ENCODE measurements at regions not wholly inside any gene's neighbourhood (a gene's known extent, or its start where the extent isn't known, plus 50 kb on each side); places are given as distances from the start of the nearest gene placed in this dataset.

GRCh38 chr1:116841569-116842344 is 68.0 kb upstream of the PTGFRN start:
- WGBS, result 76% methylated on average over 2 of the region's 2 CpGs

GRCh38 chr1:116842654-116843053 is 67.1 kb upstream of the PTGFRN start:
- no peak for DNase-seq (ENCODE audit: low spot score in 2 of 2)
- peaks cover 5% of the 10 kb centered on the region for H3K9me3 ChIP-seq
- TF ChIP-seq POLR2AphosphoS5 (IDR thresholded peaks at IDR 0.05) (no peak), CTCF (IDR thresholded peaks at IDR 0.05) (no peak), EP300 (IDR thresholded peaks at IDR 0.05) (no peak), POLR2A (IDR thresholded peaks at IDR 0.05) (no peak)
- H3K27ac ChIP-seq, result no peak overlapping the region
- H3K4me1 ChIP-seq, result peaks cover 6% of the 10 kb centered on the region
- no peaks in the 10 kb centered on the region for H3K27me3 ChIP-seq
- no peaks in the 10 kb centered on the region for H3K36me3 ChIP-seq
- no peak overlapping the region for H3K4me3 ChIP-seq
- WGBS, result 82% methylated on average over 4 of the region's 4 CpGs

More at GRCh38 chr1:116841569-116842344, 68.0 kb upstream of the PTGFRN start:
- no peak for TF ChIP-seq POLR2A (IDR thresholded peaks at IDR 0.05)
- no peak for TF ChIP-seq POLR2AphosphoS5 (IDR thresholded peaks at IDR 0.05)
- TF ChIP-seq CTCF (IDR thresholded peaks at IDR 0.05), result no peak
- TF ChIP-seq EP300 (IDR thresholded peaks at IDR 0.05), result no peak
- Histone ChIP-seq H3K9me3 (peaks cover 5% of the 10 kb centered on the region), H3K27me3 (no peaks in the 10 kb centered on the region), H3K27ac (no peak overlapping the region), H3K4me3 (no peak overlapping the region), H3K4me1 (no peaks in the 10 kb centered on the region), H3K36me3 (no peaks in the 10 kb centered on the region)
- no peak for DNase-seq (ENCODE audit: low spot score in 2 of 2)

GRCh38 chr1:116844775-116845174 is 64.9 kb upstream of the PTGFRN start:
- Histone ChIP-seq H3K4me3 (no peak overlapping the region), H3K4me1 (peaks cover 16% of the 10 kb centered on the region), H3K27me3 (no peaks in the 10 kb centered on the region), H3K27ac (no peak overlapping the region), H3K9me3 (peaks cover 5% of the 10 kb centered on the region), H3K36me3 (no peaks in the 10 kb centered on the region)
- 98% methylated on average over 1 of the region's 1 CpG for WGBS
- no peak for TF ChIP-seq POLR2AphosphoS5 (IDR thresholded peaks at IDR 0.05)
- TF ChIP-seq CTCF (IDR thresholded peaks at IDR 0.05), result no peak
- no peak for TF ChIP-seq POLR2A (IDR thresholded peaks at IDR 0.05)
- TF ChIP-seq EP300 (IDR thresholded peaks at IDR 0.05), result no peak
- DNase-seq (ENCODE audit: low spot score in 2 of 2), result no peak

- Histone ChIP-seq H3K27me3 (no peaks in the 10 kb centered on the region), H3K9me3 (peaks cover 5% of the 10 kb centered on the region), H3K4me1 (peaks cover 16% of the 10 kb centered on the region), H3K27ac (peak overlapping the region; percentile 7), H3K36me3 (no peaks in the 10 kb centered on the region), H3K4me3 (no peak overlapping the region)
- TF ChIP-seq POLR2AphosphoS5 (IDR thresholded peaks at IDR 0.05) (no peak), CTCF (IDR thresholded peaks at IDR 0.05) (no peak), EP300 (IDR thresholded peaks at IDR 0.05) (no peak), POLR2A (IDR thresholded peaks at IDR 0.05) (no peak)
- no peak for DNase-seq (ENCODE audit: low spot score in 2 of 2)
- WGBS, result 90% methylated on average over 2 of the region's 2 CpGs
Observed at GRCh38 chr1:116847190-116847589, 62.5 kb upstream of the PTGFRN start.

- H3K9me3 ChIP-seq, result peaks cover 5% of the 10 kb centered on the region
- H3K4me1 ChIP-seq, result peaks cover 16% of the 10 kb centered on the region
- DNase-seq (ENCODE audit: low spot score in 2 of 2), result peak in 1 of 2 donors; percentile 73
- H3K27me3 ChIP-seq, result no peaks in the 10 kb centered on the region
- WGBS, result 62% methylated on average over 13 of the region's 13 CpGs
- TF ChIP-seq EP300 (IDR thresholded peaks at IDR 0.05) (no peak), CTCF (IDR thresholded peaks at IDR 0.05) (no peak), POLR2AphosphoS5 (IDR thresholded peaks at IDR 0.05) (no peak), POLR2A (IDR thresholded peaks at IDR 0.05) (no peak)
- H3K27ac ChIP-seq, result peak overlapping the region; percentile 7
- no peak overlapping the region for H3K4me3 ChIP-seq
- H3K36me3 ChIP-seq, result no peaks in the 10 kb centered on the region
Observed at GRCh38 chr1:116847688-116848531, 61.8 kb upstream of the PTGFRN start.
